ENCODE measurements at regions not wholly inside any gene's neighbourhood (a gene's known extent, or its start where the extent isn't known, plus 50 kb on each side); places are given as distances from the start of the nearest gene placed in this dataset.

GRCh38 chr2:31644551-31644950 lies 63.8 kb upstream of the SRD5A2 start:
- TF ChIP-seq GATA2 (IDR thresholded peaks at IDR 0.05; ENCODE audit: low read depth, low read length): no peak
- TF ChIP-seq GATA3 (IDR thresholded peaks at IDR 0.05; ENCODE audit: low read depth, low read length): no peak

GRCh38 chr2:31642707-31643106 lies 62.0 kb upstream of the SRD5A2 start:
- TF ChIP-seq GATA3 (IDR thresholded peaks at IDR 0.05; ENCODE audit: low read depth, low read length) (no peak), GATA2 (IDR thresholded peaks at IDR 0.05; ENCODE audit: low read depth, low read length) (no peak)
